Testis (tissue), 2 donors: ENCODE measurements at regions not wholly inside any gene's neighbourhood (a gene's known extent, or its start where the extent isn't known, plus 50 kb on each side); places are given as distances from the start of the nearest gene placed in this dataset.

Experiments
- POLR2A ChIP-seq: fragments of 450-650 bp; IDR thresholded peaks from one replicate; pipeline ENCODE4 v1.6.1; 2017; ENCODE audit warnings: antibody characterized with exemption, mild to moderate bottlenecking, moderate library complexity
- TF ChIP-seq, protein P1 (sequence below), 3 experiments: fragments of 450-650 bp in 2 of 3; fragments of 200-600 bp in 1 of 3; sonication (generic) in 1 of 3; IDR thresholded peaks; one replicate each; pipeline ENCODE4 v1.5.1; 2016 to 2019; ENCODE audit warnings: antibody characterized with exemption in 3 of 3, mild to moderate bottlenecking in 2 of 3, moderate library complexity in 1 of 3

DNA sequence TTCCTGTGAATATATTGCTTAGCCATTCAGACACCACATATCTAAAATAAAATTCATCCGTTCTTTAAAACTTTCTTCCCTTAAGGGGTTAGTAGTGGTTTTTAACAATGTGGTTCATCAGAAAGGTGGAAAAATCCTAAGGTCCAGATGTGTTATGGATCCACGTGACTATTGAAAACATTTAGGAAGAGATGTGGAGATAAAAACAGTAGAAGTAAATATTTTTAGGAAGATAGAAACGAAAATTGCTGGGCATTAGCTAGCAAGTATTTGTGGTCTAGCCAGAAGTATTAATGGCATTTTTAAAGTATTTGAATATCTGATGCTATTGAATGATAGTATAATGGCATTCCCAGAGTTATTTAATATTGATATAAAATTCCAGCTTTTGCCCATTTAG is 180.8 kb downstream of the LTN1 start:
- TF ChIP-seq, protein P1, sequence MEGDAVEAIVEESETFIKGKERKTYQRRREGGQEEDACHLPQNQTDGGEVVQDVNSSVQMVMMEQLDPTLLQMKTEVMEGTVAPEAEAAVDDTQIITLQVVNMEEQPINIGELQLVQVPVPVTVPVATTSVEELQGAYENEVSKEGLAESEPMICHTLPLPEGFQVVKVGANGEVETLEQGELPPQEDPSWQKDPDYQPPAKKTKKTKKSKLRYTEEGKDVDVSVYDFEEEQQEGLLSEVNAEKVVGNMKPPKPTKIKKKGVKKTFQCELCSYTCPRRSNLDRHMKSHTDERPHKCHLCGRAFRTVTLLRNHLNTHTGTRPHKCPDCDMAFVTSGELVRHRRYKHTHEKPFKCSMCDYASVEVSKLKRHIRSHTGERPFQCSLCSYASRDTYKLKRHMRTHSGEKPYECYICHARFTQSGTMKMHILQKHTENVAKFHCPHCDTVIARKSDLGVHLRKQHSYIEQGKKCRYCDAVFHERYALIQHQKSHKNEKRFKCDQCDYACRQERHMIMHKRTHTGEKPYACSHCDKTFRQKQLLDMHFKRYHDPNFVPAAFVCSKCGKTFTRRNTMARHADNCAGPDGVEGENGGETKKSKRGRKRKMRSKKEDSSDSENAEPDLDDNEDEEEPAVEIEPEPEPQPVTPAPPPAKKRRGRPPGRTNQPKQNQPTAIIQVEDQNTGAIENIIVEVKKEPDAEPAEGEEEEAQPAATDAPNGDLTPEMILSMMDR (IDR thresholded peaks at IDR 0.05): no peak
- no peak for TF ChIP-seq POLR2A
